ENCODE measurements at regions not wholly inside any gene's neighbourhood (a gene's known extent, or its start where the extent isn't known, plus 50 kb on each side); places are given as distances from the start of the nearest gene placed in this dataset.

DNA sequence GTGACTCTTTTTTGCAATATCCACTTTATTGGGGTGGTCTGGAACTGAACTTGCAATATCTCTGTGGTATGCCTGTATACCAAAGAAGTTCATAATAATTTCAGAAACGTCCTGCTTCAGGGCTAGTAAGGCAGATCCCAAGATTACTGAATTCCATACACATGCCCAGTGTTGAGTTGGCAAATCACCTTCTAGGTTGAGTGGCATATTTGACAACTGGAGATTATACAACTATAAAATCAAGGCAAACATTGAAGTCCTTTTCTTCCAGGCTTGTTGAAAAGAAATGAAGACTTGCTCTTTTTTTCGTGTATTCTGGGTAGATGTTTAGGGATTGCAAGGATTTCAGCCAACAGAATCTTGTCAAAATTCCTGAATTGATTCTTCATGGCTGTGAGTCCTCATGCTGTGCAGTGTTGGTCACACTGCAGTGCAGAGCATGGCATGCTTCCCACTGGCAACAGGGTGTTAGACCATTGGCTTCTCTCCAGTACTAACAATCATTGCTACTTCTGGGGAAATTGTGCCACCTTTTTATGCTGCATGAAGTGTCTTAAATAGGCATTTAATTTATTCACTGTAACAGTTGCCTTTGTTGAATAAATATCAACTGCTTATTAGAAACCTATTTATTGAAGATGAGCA is 367.1 kb upstream of the ADGRL4 start:
- H4K20me1 ChIP-seq (ENCODE audit: insufficient read depth, low read length): no peaks in the 10 kb centered on the region
- H3K79me2 ChIP-seq (ENCODE audit: insufficient read depth, low read length): no peaks in the 10 kb centered on the region
- no peak overlapping the region for H3K4me3 ChIP-seq (ENCODE audit: low read depth, low read length, poor library complexity, severe bottlenecking)
- no peaks in the 10 kb centered on the region for H3K9me2 ChIP-seq (ENCODE audit: low read depth, low read length)
- no peak overlapping the region for H3K4me2 ChIP-seq (ENCODE audit: low read length)
- no peaks in the 10 kb centered on the region for H3K27me3 ChIP-seq (ENCODE audit: insufficient read depth, low read length)
- no peak overlapping the region for H3K9ac ChIP-seq (ENCODE audit: low read length)
- no peak for TF ChIP-seq EZH2 (IDR thresholded peaks at IDR 0.05; ENCODE audit: borderline replicate concordance, low read length)
- TF ChIP-seq, protein P1, sequence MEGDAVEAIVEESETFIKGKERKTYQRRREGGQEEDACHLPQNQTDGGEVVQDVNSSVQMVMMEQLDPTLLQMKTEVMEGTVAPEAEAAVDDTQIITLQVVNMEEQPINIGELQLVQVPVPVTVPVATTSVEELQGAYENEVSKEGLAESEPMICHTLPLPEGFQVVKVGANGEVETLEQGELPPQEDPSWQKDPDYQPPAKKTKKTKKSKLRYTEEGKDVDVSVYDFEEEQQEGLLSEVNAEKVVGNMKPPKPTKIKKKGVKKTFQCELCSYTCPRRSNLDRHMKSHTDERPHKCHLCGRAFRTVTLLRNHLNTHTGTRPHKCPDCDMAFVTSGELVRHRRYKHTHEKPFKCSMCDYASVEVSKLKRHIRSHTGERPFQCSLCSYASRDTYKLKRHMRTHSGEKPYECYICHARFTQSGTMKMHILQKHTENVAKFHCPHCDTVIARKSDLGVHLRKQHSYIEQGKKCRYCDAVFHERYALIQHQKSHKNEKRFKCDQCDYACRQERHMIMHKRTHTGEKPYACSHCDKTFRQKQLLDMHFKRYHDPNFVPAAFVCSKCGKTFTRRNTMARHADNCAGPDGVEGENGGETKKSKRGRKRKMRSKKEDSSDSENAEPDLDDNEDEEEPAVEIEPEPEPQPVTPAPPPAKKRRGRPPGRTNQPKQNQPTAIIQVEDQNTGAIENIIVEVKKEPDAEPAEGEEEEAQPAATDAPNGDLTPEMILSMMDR (IDR thresholded peaks at IDR 0.05; ENCODE audit: low read length): no peak
- H3K36me3 ChIP-seq (ENCODE audit: insufficient read depth, low read length): no peaks in the 10 kb centered on the region
- H3F3A ChIP-seq (ENCODE audit: insufficient read depth, low read length): no peaks in the 10 kb centered on the region
- no peaks in the 10 kb centered on the region for H3K9me3 ChIP-seq (ENCODE audit: low read length)
- no peak overlapping the region for H3K27ac ChIP-seq (ENCODE audit: low read depth, low read length, poor library complexity, severe bottlenecking)
- no peak overlapping the region for H2AFZ ChIP-seq (ENCODE audit: low read length)
- no peaks in the 10 kb centered on the region for H3K4me1 ChIP-seq (ENCODE audit: insufficient read depth, low read length, severe bottlenecking)

DNA sequence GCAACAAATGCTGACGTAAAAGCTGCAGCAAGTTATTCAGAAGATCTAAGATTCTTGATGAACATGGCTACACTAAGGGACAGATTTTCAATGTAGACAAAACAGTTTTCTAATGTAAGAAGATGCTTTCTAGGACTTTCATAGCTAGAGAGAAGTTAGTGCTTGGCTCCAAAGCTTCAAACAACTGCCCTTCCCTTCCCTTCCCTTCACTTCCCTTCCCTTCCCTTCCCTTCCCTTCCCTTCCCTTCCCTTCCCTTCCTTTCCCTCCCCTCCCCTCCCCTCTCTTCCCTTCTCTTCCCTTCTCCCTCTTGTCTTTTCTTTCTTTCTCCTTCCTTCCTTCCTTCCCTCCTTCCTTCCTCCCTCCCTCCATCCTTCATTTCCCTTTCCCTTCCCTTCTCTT is 365.3 kb upstream of the ADGRL4 start:
- no peaks in the 10 kb centered on the region for H3K4me1 ChIP-seq (ENCODE audit: insufficient read depth, low read length, severe bottlenecking)
- H3K27ac ChIP-seq (ENCODE audit: low read depth, low read length, poor library complexity, severe bottlenecking): no peak overlapping the region
- H3K9ac ChIP-seq (ENCODE audit: low read length): no peak overlapping the region
- H3F3A ChIP-seq (ENCODE audit: insufficient read depth, low read length): no peaks in the 10 kb centered on the region
- no peaks in the 10 kb centered on the region for H3K36me3 ChIP-seq (ENCODE audit: insufficient read depth, low read length)
- H4K20me1 ChIP-seq (ENCODE audit: insufficient read depth, low read length): no peaks in the 10 kb centered on the region
- TF ChIP-seq, protein P1 (IDR thresholded peaks at IDR 0.05; ENCODE audit: low read length): no peak
- TF ChIP-seq EZH2 (IDR thresholded peaks at IDR 0.05; ENCODE audit: borderline replicate concordance, low read length): no peak
- H3K27me3 ChIP-seq (ENCODE audit: insufficient read depth, low read length): no peaks in the 10 kb centered on the region
- H3K4me2 ChIP-seq (ENCODE audit: low read length): no peak overlapping the region
- no peak overlapping the region for H3K4me3 ChIP-seq (ENCODE audit: low read depth, low read length, poor library complexity, severe bottlenecking)
- H3K9me2 ChIP-seq (ENCODE audit: low read depth, low read length): no peaks in the 10 kb centered on the region
- H3K79me2 ChIP-seq (ENCODE audit: insufficient read depth, low read length): no peaks in the 10 kb centered on the region
- H3K9me3 ChIP-seq (ENCODE audit: low read length): no peaks in the 10 kb centered on the region
- H2AFZ ChIP-seq (ENCODE audit: low read length): no peak overlapping the region

DNA sequence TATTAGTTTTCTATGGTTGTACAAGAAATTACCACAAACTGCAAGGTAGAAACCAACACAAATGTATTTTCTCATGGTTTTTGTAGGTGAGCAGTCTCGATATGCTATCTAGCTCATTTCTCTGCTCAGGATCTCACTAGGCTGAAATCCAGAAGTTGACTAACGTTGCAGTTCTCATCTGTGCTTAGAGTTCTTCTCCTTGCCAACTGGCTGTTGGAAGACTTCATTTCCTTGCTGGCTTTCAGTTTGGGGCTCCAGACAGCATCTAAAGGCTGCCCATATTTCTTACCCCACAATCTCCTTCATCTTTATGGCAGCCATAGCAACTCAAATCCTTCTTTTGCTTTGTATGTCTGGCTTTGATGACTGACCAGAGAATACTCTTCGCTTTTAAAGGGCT is 362.6 kb upstream of the ADGRL4 start:
- H3K9me2 ChIP-seq (ENCODE audit: low read depth, low read length): no peaks in the 10 kb centered on the region
- H3K9me3 ChIP-seq (ENCODE audit: low read length): no peaks in the 10 kb centered on the region
- no peak overlapping the region for H3K4me3 ChIP-seq (ENCODE audit: low read depth, low read length, poor library complexity, severe bottlenecking)
- no peak for TF ChIP-seq EZH2 (IDR thresholded peaks at IDR 0.05; ENCODE audit: borderline replicate concordance, low read length)
- TF ChIP-seq, protein P1 (IDR thresholded peaks at IDR 0.05; ENCODE audit: low read length): no peak
- no peak overlapping the region for H3K4me2 ChIP-seq (ENCODE audit: low read length)
- H3K36me3 ChIP-seq (ENCODE audit: insufficient read depth, low read length): no peaks in the 10 kb centered on the region
- H2AFZ ChIP-seq (ENCODE audit: low read length): no peak overlapping the region
- no peaks in the 10 kb centered on the region for H4K20me1 ChIP-seq (ENCODE audit: insufficient read depth, low read length)
- no peaks in the 10 kb centered on the region for H3K4me1 ChIP-seq (ENCODE audit: insufficient read depth, low read length, severe bottlenecking)
- H3K9ac ChIP-seq (ENCODE audit: low read length): no peak overlapping the region
- no peaks in the 10 kb centered on the region for H3K79me2 ChIP-seq (ENCODE audit: insufficient read depth, low read length)
- no peaks in the 10 kb centered on the region for H3K27me3 ChIP-seq (ENCODE audit: insufficient read depth, low read length)
- no peak overlapping the region for H3K27ac ChIP-seq (ENCODE audit: low read depth, low read length, poor library complexity, severe bottlenecking)
- no peaks in the 10 kb centered on the region for H3F3A ChIP-seq (ENCODE audit: insufficient read depth, low read length)
